GM12878 (cell line): ENCODE measurements at regions not wholly inside any gene's neighbourhood (a gene's known extent, or its start where the extent isn't known, plus 50 kb on each side); places are given as distances from the start of the nearest gene placed in this dataset.

Experiments used
- ATAC-seq: fragments of 200-7000 bp; cut with Tn5 transposase; 3 replicates; pipeline ENCODE4 v1.9.1; 2020; ENCODE audit warnings: mild to moderate bottlenecking, moderate library complexity
- BruUV-seq: library from RNA; stranded (reverse); fragments of 400-500 nt; replicated peaks from 2 replicates; lab custom pipeline; 2021; lab: Mats Ljungman, UMichigan
- CTCF ChIA-PET: fragments of 300-600 bp; sonication (Branson Sonifier 250); formaldehyde crosslinking; extraction: SDS; loops from one replicate; lab custom pipeline; 2021; ENCODE audit warnings: inconsistent platforms; lab: Yijun Ruan, JAX
- POLR2A ChIA-PET: fragments of 350-600 bp; formaldehyde crosslinking; extraction: SDS; loops from one replicate; lab custom pipeline; 2021; ENCODE audit warnings: inconsistent platforms; lab: Charles Lee
- RAD21 ChIA-PET: fragments of 300-600 bp; sonication (Branson Sonifier 250); formaldehyde crosslinking; loops from one replicate; lab custom pipeline; 2023; ENCODE audit warnings: antibody characterized with exemption; ENCODE audit not compliant: unreplicated experiment; lab: Charles Lee
- SMC1A ChIA-PET: fragments of 300-600 bp; sonication (Branson Sonifier 250); formaldehyde crosslinking; loops from one replicate; lab custom pipeline; 2023; ENCODE audit not compliant: unreplicated experiment, uncharacterized antibody; lab: Charles Lee
- DNase-seq: peaks from one replicate; pipeline ENCODE4 v3.0.0-alpha.2; 2011; ENCODE audit warnings: low read depth, low spot score
- FAIRE-seq: peaks from 3 replicates; lab custom pipeline; 2011; peaks lifted over from hg19 to GRCh38; lab: Jason Lieb, UNC
- H2AFZ ChIP-seq: 2 replicates; pipeline ENCODE4 v1.6.0; 2011; ENCODE audit warnings: low read depth, low read length, control low read depth; ENCODE audit not compliant: control insufficient read depth
- H3K27ac ChIP-seq: 2 replicates; pipeline ENCODE4 v1.5.1; 2011; ENCODE audit warnings: control low read depth; ENCODE audit not compliant: control insufficient read depth, insufficient read depth
- H3K27me3 ChIP-seq, 2 experiments: replicated peaks in 1 of 2; 2 replicates each; pipeline versions ENCODE4 v1.6.0 to v1.6.1; 2011; ENCODE audit warnings: low read length in 1 of 2; ENCODE audit not compliant: control insufficient read depth in 2 of 2, insufficient read depth in 2 of 2
- H3K36me3 ChIP-seq, 2 experiments: 2 replicates each; pipeline ENCODE4 v1.5.1; 2011; ENCODE audit warnings: low read length in 1 of 2; ENCODE audit not compliant: control insufficient read depth in 2 of 2, insufficient read depth in 2 of 2
- H3K4me1 ChIP-seq: 2 replicates; pipeline ENCODE4 v1.6.1; 2011; ENCODE audit warnings: mild to moderate bottlenecking, low read length, moderate library complexity, mixed read lengths; ENCODE audit not compliant: control insufficient read depth, insufficient read depth
- H3K4me2 ChIP-seq: 2 replicates; pipeline ENCODE4 v1.6.0; 2011; ENCODE audit warnings: control low read depth; ENCODE audit not compliant: control insufficient read depth, insufficient read depth
- H3K4me3 ChIP-seq: fragments of 200-600 bp; sonication (generic); 2 replicates; pipeline ENCODE4 v1.5.1; 2016
- H3K79me2 ChIP-seq: 2 replicates; pipeline ENCODE4 v1.6.0; 2011; ENCODE audit warnings: low read length; ENCODE audit not compliant: control insufficient read depth, insufficient read depth
- H3K9ac ChIP-seq: 2 replicates; pipeline ENCODE4 v1.8.0; 2011; ENCODE audit warnings: low read length, control low read depth, mixed read lengths; ENCODE audit not compliant: control insufficient read depth, insufficient read depth
- H3K9me3 ChIP-seq: replicated peaks from 3 replicates; pipeline ENCODE4 v1.5.1; 2011; ENCODE audit warnings: mild to moderate bottlenecking, low read length; ENCODE audit not compliant: control insufficient read depth, insufficient read depth
- H4K20me1 ChIP-seq: 2 replicates; pipeline ENCODE4 v1.6.0; 2011; ENCODE audit not compliant: control insufficient read depth, insufficient read depth
- ASH2L ChIP-seq: fragments of 300-600, 200-600 bp; sonication (generic); IDR thresholded peaks from 2 replicates; pipeline ENCODE4 v1.6.1; 2017; ENCODE audit warnings: low read depth, mild to moderate bottlenecking, borderline replicate concordance
- BACH1 ChIP-seq: fragments of 450-650 bp; IDR thresholded peaks from 2 replicates; pipeline ENCODE4 v1.6.1; 2017; ENCODE audit warnings: mild to moderate bottlenecking, borderline replicate concordance
- CBX3 ChIP-seq: fragments of 200-600 bp; sonication (generic); IDR thresholded peaks from 2 replicates; pipeline ENCODE4 v1.6.1; 2016; ENCODE audit warnings: low read depth, borderline replicate concordance
- CREM ChIP-seq: IDR thresholded peaks from 2 replicates; pipeline ENCODE4 v1.6.1; 2014; ENCODE audit warnings: antibody characterized with exemption, low read depth
- DPF2 ChIP-seq: fragments of 450-650 bp; IDR thresholded peaks from 2 replicates; pipeline ENCODE4 v1.6.1; 2017; ENCODE audit warnings: mild to moderate bottlenecking
- FOXM1 ChIP-seq: IDR thresholded peaks from 2 replicates; pipeline ENCODE4 v1.6.1; 2012; ENCODE audit warnings: low read depth, mild to moderate bottlenecking, inconsistent platforms, low read length, moderate library complexity
- IKZF2 ChIP-seq, 2 experiments: fragments of 450-650 bp; IDR thresholded peaks; 2 replicates each; pipeline ENCODE4 v1.6.1; 2017; ENCODE audit warnings: mild to moderate bottlenecking in 2 of 2, moderate library complexity in 2 of 2
- MTA2 ChIP-seq: fragments of 450-650 bp; IDR thresholded peaks from 2 replicates; pipeline ENCODE4 v1.6.1; 2016; ENCODE audit warnings: low read depth, mild to moderate bottlenecking, moderate library complexity
- MYC ChIP-seq: IDR thresholded peaks from 2 replicates; pipeline ENCODE4 v1.6.1; 2011; ENCODE audit warnings: mild to moderate bottlenecking, low read length, moderate library complexity, inconsistent platforms; ENCODE audit not compliant: insufficient read depth, insufficient replicate concordance, insufficient read length, severe bottlenecking
- NFIC ChIP-seq: IDR thresholded peaks from 2 replicates; pipeline ENCODE4 v1.6.1; 2012; ENCODE audit warnings: low read depth, mild to moderate bottlenecking, inconsistent platforms, low read length, moderate library complexity
- NRF1 ChIP-seq: conservative IDR thresholded peaks from 2 replicates; pipeline ENCODE4 v1.6.1; 2011; ENCODE audit warnings: mild to moderate bottlenecking, low read depth, low read length, improper control_type of control experiment
- PAX5 ChIP-seq: IDR thresholded peaks from 2 replicates; pipeline ENCODE4 v1.6.1; 2011; ENCODE audit warnings: low read depth, low read length, borderline replicate concordance
- POLR2A ChIP-seq: IDR thresholded peaks from 2 replicates; pipeline ENCODE4 v1.6.1; 2011; ENCODE audit warnings: low read depth, mild to moderate bottlenecking, low read length
- POLR2AphosphoS2 ChIP-seq: IDR thresholded peaks from 2 replicates; pipeline ENCODE4 v1.6.1; 2011; ENCODE audit warnings: low read depth, mild to moderate bottlenecking, low read length, improper control_type of control experiment, moderate library complexity
- ZNF207 ChIP-seq: fragments of 450-650 bp; IDR thresholded peaks from 2 replicates; pipeline ENCODE4 v1.6.1; 2014; ENCODE audit warnings: antibody characterized with exemption, mild to moderate bottlenecking, borderline replicate concordance
- ZNF622 ChIP-seq: fragments of 450-650 bp; IDR thresholded peaks from 2 replicates; pipeline ENCODE4 v1.6.1; 2017; ENCODE audit warnings: mild to moderate bottlenecking, inconsistent platforms
- WGBS: methylation state at CpG from one replicate; pipeline ENCODE4 v1.1.6; 2016; ENCODE audit warnings: low lambda C conversion rate; ENCODE audit not compliant: insufficient replicate concordance, insufficient coverage; ENCODE audit errors: missing lambda C conversion rate; 5-methylcytosine and 5-hydroxymethylcytosine counted together
- in situ Hi-C: fragments of 300-500 bp; cut with MboI; formaldehyde crosslinking; loops from 9 replicates; pipeline ENCODE4 v1.14.3; 2018; ENCODE audit warnings: mixed read lengths
- intact Hi-C: fragments of 100-400 bp; cut with micrococcal nuclease; formaldehyde crosslinking; loops from one replicate; pipeline ENCODE4 v1.14.2; 2022; ENCODE audit not compliant: unreplicated experiment
- TF ChIP-seq, protein P1 (sequence below): fragments of 450-650 bp; IDR thresholded peaks from 2 replicates; pipeline ENCODE4 v1.6.1; 2017; ENCODE audit warnings: borderline replicate concordance
- TF ChIP-seq, protein P2 (sequence below): fragments of 450-650 bp; IDR thresholded peaks from 2 replicates; pipeline ENCODE4 v1.6.1; 2016; ENCODE audit warnings: mild to moderate bottlenecking

GRCh38 chr7:85840554-85840953, 653.7 kb upstream of the SEMA3D start:
- ChIA-PET SMC1A (no interaction called here), POLR2A (no interaction called here), CTCF (no interaction called here), RAD21 (no interaction called here)
- H3K36me3 ChIP-seq, result no peaks in the 10 kb centered on the region
- H3K4me2 ChIP-seq, result no peak overlapping the region
- H4K20me1 ChIP-seq, result no peaks in the 10 kb centered on the region
- no peaks in the 10 kb centered on the region for H3K4me1 ChIP-seq
- no peak for FAIRE-seq
- no peak for ATAC-seq
- H3K27ac ChIP-seq, result no peak overlapping the region
- no peak overlapping the region for H3K9ac ChIP-seq
- BruUV-seq, result no TSS peak
- intact Hi-C loops (no loop called here), in situ Hi-C loops (no loop called here)
- TF ChIP-seq ZNF207 (no peak), POLR2AphosphoS2 (no peak), NRF1 (no peak)
- no peak overlapping the region for H3K4me3 ChIP-seq
- no peaks in the 10 kb centered on the region for H3K9me3 ChIP-seq
- no peaks in the 10 kb centered on the region for H3K79me2 ChIP-seq
- no peaks in the 10 kb centered on the region for H3K27me3 ChIP-seq
- DNase-seq, result no peak
- no peak overlapping the region for H2AFZ ChIP-seq
- WGBS, result 25% methylated on average over 6 of the region's 6 CpGs

GRCh38 chr7:85833066-85833465, 646.2 kb upstream of the SEMA3D start:
- Histone ChIP-seq H2AFZ (no peak overlapping the region), H3K79me2 (no peaks in the 10 kb centered on the region), H3K9me3 (no peaks in the 10 kb centered on the region), H3K4me2 (no peak overlapping the region), H3K27ac (no peak overlapping the region), H3K4me3 (no peak overlapping the region), H3K4me1 (no peaks in the 10 kb centered on the region), H3K36me3 (no peaks in the 10 kb centered on the region), H3K27me3 (no peaks in the 10 kb centered on the region), H3K9ac (no peak overlapping the region), H4K20me1 (no peaks in the 10 kb centered on the region)
- ChIA-PET POLR2A (no interaction called here), SMC1A (no interaction called here), RAD21 (no interaction called here), CTCF (no interaction called here)
- WGBS, result 10% methylated on average over 3 of the region's 3 CpGs
- no TSS peak for BruUV-seq
- TF ChIP-seq BACH1 (no peak), ZNF622 (no peak), POLR2A (no peak), FOXM1 (no peak), NFIC (no peak), PAX5 (no peak), CBX3 (no peak), IKZF2 (IDR thresholded peaks at IDR 0.05) (no peak), ZNF207 (no peak), CREM (no peak), MTA2 (no peak), DPF2 (no peak), ASH2L (no peak), MYC (no peak)
- TF ChIP-seq, protein P1, sequence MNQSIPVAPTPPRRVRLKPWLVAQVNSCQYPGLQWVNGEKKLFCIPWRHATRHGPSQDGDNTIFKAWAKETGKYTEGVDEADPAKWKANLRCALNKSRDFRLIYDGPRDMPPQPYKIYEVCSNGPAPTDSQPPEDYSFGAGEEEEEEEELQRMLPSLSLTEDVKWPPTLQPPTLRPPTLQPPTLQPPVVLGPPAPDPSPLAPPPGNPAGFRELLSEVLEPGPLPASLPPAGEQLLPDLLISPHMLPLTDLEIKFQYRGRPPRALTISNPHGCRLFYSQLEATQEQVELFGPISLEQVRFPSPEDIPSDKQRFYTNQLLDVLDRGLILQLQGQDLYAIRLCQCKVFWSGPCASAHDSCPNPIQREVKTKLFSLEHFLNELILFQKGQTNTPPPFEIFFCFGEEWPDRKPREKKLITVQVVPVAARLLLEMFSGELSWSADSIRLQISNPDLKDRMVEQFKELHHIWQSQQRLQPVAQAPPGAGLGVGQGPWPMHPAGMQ, result no peak
- TF ChIP-seq, protein P2, sequence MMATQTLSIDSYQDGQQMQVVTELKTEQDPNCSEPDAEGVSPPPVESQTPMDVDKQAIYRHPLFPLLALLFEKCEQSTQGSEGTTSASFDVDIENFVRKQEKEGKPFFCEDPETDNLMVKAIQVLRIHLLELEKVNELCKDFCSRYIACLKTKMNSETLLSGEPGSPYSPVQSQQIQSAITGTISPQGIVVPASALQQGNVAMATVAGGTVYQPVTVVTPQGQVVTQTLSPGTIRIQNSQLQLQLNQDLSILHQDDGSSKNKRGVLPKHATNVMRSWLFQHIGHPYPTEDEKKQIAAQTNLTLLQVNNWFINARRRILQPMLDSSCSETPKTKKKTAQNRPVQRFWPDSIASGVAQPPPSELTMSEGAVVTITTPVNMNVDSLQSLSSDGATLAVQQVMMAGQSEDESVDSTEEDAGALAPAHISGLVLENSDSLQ, result no peak
- intact Hi-C loops, result no loop called here
- in situ Hi-C loops, result no loop called here
- ATAC-seq (no peak), FAIRE-seq (no peak), DNase-seq (no peak)
